ENCODE measurements at regions not wholly inside any gene's neighbourhood (a gene's known extent, or its start where the extent isn't known, plus 50 kb on each side); places are given as distances from the start of the nearest gene placed in this dataset.

GRCh38 chr13:83937579-83937978 is 55.3 kb upstream of the SLITRK1 start:
- no peaks in the 10 kb centered on the region for H3K9me3 ChIP-seq (replicated peaks)
- no peaks in the 10 kb centered on the region for H3K36me3 ChIP-seq
- H3K27me3 ChIP-seq (replicated peaks) = no peaks in the 10 kb centered on the region
- H3K27ac ChIP-seq = no peak overlapping the region
- H3K4me1 ChIP-seq (replicated peaks) = no peaks in the 10 kb centered on the region
- no peak for DNase-seq (ENCODE audit: low read depth in 1 of 2, low spot score in 2 of 2)
- H3K4me3 ChIP-seq = no peak overlapping the region

- no peaks in the 10 kb centered on the region for H3K36me3 ChIP-seq
- H3K4me1 ChIP-seq (replicated peaks) = no peaks in the 10 kb centered on the region
- DNase-seq (ENCODE audit: low read depth in 1 of 2, low spot score in 2 of 2) = no peak
- H3K27ac ChIP-seq = no peak overlapping the region
- no peaks in the 10 kb centered on the region for H3K9me3 ChIP-seq (replicated peaks)
- no peak overlapping the region for H3K4me3 ChIP-seq
- no peaks in the 10 kb centered on the region for H3K27me3 ChIP-seq (replicated peaks)
Observed at GRCh38 chr13:83935566-83935965, 53.3 kb upstream of the SLITRK1 start.
